Activated T-helper 2 cell treated with anti-CD3 and anti-CD28 coated beads, Interferon-gamma antibody, Interleukin-2, Interleukin-4, amounts not matched to agents 10 μg/mL and 5 μg/mL and 100 μg/mL, durations not matched to agents 14 hours and 24 hours and 36 hours (primary cell): ENCODE measurements at regions not wholly inside any gene's neighbourhood (a gene's known extent, or its start where the extent isn't known, plus 50 kb on each side); places are given as distances from the start of the nearest gene placed in this dataset.

Experiments used
- DNase-seq: peaks from one replicate; pipeline ENCODE4 v3.0.0; 2021; ENCODE audit warnings: low spot score
- H3K27ac Mint-ChIP-seq: one replicate; pipeline ENCODE4 v1.8.0; 2021; ENCODE audit warnings: mixed read lengths
- H3K27me3 Mint-ChIP-seq: one replicate; pipeline ENCODE4 v1.8.0; 2021; ENCODE audit warnings: low read depth, mixed read lengths
- H3K36me3 Mint-ChIP-seq: one replicate; pipeline ENCODE4 v1.8.0; 2021; ENCODE audit warnings: low read depth, mixed read lengths
- H3K4me1 Mint-ChIP-seq: one replicate; pipeline ENCODE4 v1.8.0; 2021; ENCODE audit warnings: low read depth, mixed read lengths
- H3K4me3 Mint-ChIP-seq: one replicate; pipeline ENCODE4 v1.8.0; 2021; ENCODE audit warnings: low read depth, mild to moderate bottlenecking, moderate library complexity, mixed read lengths
- H3K9me3 Mint-ChIP-seq: one replicate; pipeline ENCODE4 v1.8.0; 2021; ENCODE audit warnings: mixed read lengths
- intact Hi-C: fragments of 100-400 bp; cut with micrococcal nuclease; formaldehyde crosslinking; loops from one replicate; pipeline ENCODE4 v1.15.1; 2023

GRCh38 chr3:117692416-117692995 lies 982.9 kb downstream of the TUSC7 start:
- no peak for DNase-seq
- H3K36me3 Mint-ChIP-seq = no peaks in the 10 kb centered on the region
- intact Hi-C loops = no loop called here
- no peaks in the 10 kb centered on the region for H3K9me3 Mint-ChIP-seq
- no peak overlapping the region for H3K4me3 Mint-ChIP-seq
- no peak overlapping the region for H3K27ac Mint-ChIP-seq
- H3K27me3 Mint-ChIP-seq = no peaks in the 10 kb centered on the region
- no peaks in the 10 kb centered on the region for H3K4me1 Mint-ChIP-seq

GRCh38 chr3:117695321-117695720 lies 985.7 kb downstream of the TUSC7 start:
- Mint-ChIP-seq H3K4me3 (no peak overlapping the region), H3K4me1 (no peaks in the 10 kb centered on the region), H3K36me3 (no peaks in the 10 kb centered on the region), H3K9me3 (no peaks in the 10 kb centered on the region), H3K27ac (no peak overlapping the region), H3K27me3 (no peaks in the 10 kb centered on the region)
- intact Hi-C loops = no loop called here
- DNase-seq = no peak

GRCh38 chr3:117695871-117696645 lies 986.5 kb downstream of the TUSC7 start:
- H3K27me3 Mint-ChIP-seq = no peaks in the 10 kb centered on the region
- H3K36me3 Mint-ChIP-seq = no peaks in the 10 kb centered on the region
- no peak overlapping the region for H3K4me3 Mint-ChIP-seq
- H3K9me3 Mint-ChIP-seq = no peaks in the 10 kb centered on the region
- H3K4me1 Mint-ChIP-seq = no peaks in the 10 kb centered on the region
- no peak for DNase-seq
- H3K27ac Mint-ChIP-seq = no peak overlapping the region
- intact Hi-C loops = no loop called here

- H3K4me3 Mint-ChIP-seq = no peak overlapping the region
- H3K4me1 Mint-ChIP-seq = no peaks in the 10 kb centered on the region
- H3K27me3 Mint-ChIP-seq = no peaks in the 10 kb centered on the region
- no peak for DNase-seq
- no peaks in the 10 kb centered on the region for H3K36me3 Mint-ChIP-seq
- intact Hi-C loops = no loop called here
- H3K27ac Mint-ChIP-seq = no peak overlapping the region
- H3K9me3 Mint-ChIP-seq = no peaks in the 10 kb centered on the region
Observed at GRCh38 chr3:117696851-117697407, 987.4 kb downstream of the TUSC7 start.

- intact Hi-C loops = no loop called here
- Mint-ChIP-seq H3K36me3 (no peaks in the 10 kb centered on the region), H3K4me1 (no peaks in the 10 kb centered on the region), H3K27me3 (no peaks in the 10 kb centered on the region), H3K4me3 (no peak overlapping the region), H3K27ac (no peak overlapping the region), H3K9me3 (no peaks in the 10 kb centered on the region)
- DNase-seq = no peak
Observed at GRCh38 chr3:117699058-117699457, 989.5 kb downstream of the TUSC7 start.

- Mint-ChIP-seq H3K27me3 (no peaks in the 10 kb centered on the region), H3K27ac (no peak overlapping the region), H3K4me3 (no peak overlapping the region), H3K9me3 (no peaks in the 10 kb centered on the region), H3K36me3 (no peaks in the 10 kb centered on the region), H3K4me1 (no peaks in the 10 kb centered on the region)
- DNase-seq = no peak
- intact Hi-C loops = no loop called here
Observed at GRCh38 chr3:117700573-117701360, 991.2 kb downstream of the TUSC7 start.

- Mint-ChIP-seq H3K9me3 (no peaks in the 10 kb centered on the region), H3K4me3 (no peak overlapping the region), H3K4me1 (no peaks in the 10 kb centered on the region), H3K36me3 (no peaks in the 10 kb centered on the region), H3K27me3 (no peaks in the 10 kb centered on the region), H3K27ac (no peak overlapping the region)
- DNase-seq = no peak
- intact Hi-C loops = no loop called here
Observed at GRCh38 chr3:117705011-117705410, 995.4 kb downstream of the TUSC7 start.

- Mint-ChIP-seq H3K27ac (no peak overlapping the region), H3K4me1 (no peaks in the 10 kb centered on the region), H3K27me3 (no peaks in the 10 kb centered on the region), H3K9me3 (peaks cover 4% of the 10 kb centered on the region), H3K4me3 (no peak overlapping the region), H3K36me3 (no peaks in the 10 kb centered on the region)
- intact Hi-C loops = no loop called here
- DNase-seq = no peak
Observed at GRCh38 chr3:117706037-117706436, 996.5 kb downstream of the TUSC7 start.

- Mint-ChIP-seq H3K9me3 (peaks cover 4% of the 10 kb centered on the region), H3K4me3 (no peak overlapping the region), H3K27me3 (no peaks in the 10 kb centered on the region), H3K27ac (no peak overlapping the region), H3K4me1 (no peaks in the 10 kb centered on the region), H3K36me3 (no peaks in the 10 kb centered on the region)
- intact Hi-C loops = no loop called here
- DNase-seq = no peak
Observed at GRCh38 chr3:117706756-117707155, 997.2 kb downstream of the TUSC7 start.

DNA sequence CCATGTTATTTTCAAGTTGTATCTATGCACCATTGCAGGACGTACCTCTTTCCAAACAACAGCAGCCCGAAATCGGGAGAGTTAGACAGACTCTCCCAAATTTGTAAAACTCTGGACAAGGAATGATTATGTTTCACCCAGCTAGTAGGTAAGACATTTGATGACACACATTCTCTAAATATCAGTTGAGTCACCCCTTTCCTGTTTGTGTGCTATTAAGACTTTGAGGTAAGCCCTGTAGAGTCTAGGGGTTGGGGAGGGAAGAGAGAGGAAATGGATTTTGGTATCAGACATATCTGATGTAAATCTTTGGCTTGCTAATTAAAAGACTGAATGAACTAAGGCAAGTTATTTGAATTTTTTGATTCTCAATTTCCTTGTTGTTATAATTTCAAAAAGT lies 999.0 kb downstream of the TUSC7 start:
- Mint-ChIP-seq H3K27ac (no peak overlapping the region), H3K27me3 (no peaks in the 10 kb centered on the region)

GRCh38 chr3:117709108-117709507 lies 999.5 kb downstream of the TUSC7 start:
- H3K36me3 Mint-ChIP-seq = no peaks in the 10 kb centered on the region
- no peak for DNase-seq
- intact Hi-C loops = no loop called here
- H3K27me3 Mint-ChIP-seq = no peaks in the 10 kb centered on the region
- no peak overlapping the region for H3K27ac Mint-ChIP-seq
- H3K4me3 Mint-ChIP-seq = no peak overlapping the region
- H3K4me1 Mint-ChIP-seq = no peaks in the 10 kb centered on the region
- H3K9me3 Mint-ChIP-seq = peaks cover 4% of the 10 kb centered on the region

More for the DNA sequence above, 999.0 kb downstream of the TUSC7 start:
- no peaks in the 10 kb centered on the region for H3K36me3 Mint-ChIP-seq
- no peak for DNase-seq
- intact Hi-C loops = no loop called here
- H3K4me3 Mint-ChIP-seq = no peak overlapping the region
- H3K4me1 Mint-ChIP-seq = no peaks in the 10 kb centered on the region
- peaks cover 4% of the 10 kb centered on the region for H3K9me3 Mint-ChIP-seq

DNA sequence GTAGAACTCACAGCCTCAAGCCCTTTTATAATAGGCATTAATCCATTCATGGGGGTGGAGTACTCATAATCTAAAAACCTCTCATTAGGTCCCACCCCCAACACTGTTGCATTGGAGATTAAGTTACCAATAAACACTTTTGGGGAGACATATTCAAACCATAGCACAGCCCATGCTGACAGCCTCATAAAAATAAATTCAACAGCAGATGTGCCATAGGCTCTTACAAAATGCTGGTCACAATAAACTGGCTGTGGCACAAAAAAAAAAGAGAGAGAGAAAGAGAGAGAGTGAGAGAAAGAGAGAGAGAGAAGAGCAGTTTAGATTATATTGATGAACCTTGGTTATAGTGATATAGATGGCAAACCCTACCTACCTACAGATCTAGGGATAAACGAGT lies 1000.9 kb downstream of the TUSC7 start:
- no peaks in the 10 kb centered on the region for H3K4me1 Mint-ChIP-seq
- H3K27ac Mint-ChIP-seq = no peak overlapping the region
- intact Hi-C loops = no loop called here
- no peaks in the 10 kb centered on the region for H3K36me3 Mint-ChIP-seq
- H3K27me3 Mint-ChIP-seq = no peaks in the 10 kb centered on the region
- peaks cover 4% of the 10 kb centered on the region for H3K9me3 Mint-ChIP-seq
- H3K4me3 Mint-ChIP-seq = no peak overlapping the region
- DNase-seq = no peak
